GM21526 (cell line): ENCODE measurements at regions not wholly inside any gene's neighbourhood (a gene's known extent, or its start where the extent isn't known, plus 50 kb on each side); places are given as distances from the start of the nearest gene placed in this dataset.

Source experiments
- ATAC-seq: cut with Tn5 transposase; IDR thresholded peaks from one replicate; pipeline ENCODE4 v1.9.1; 2021; ENCODE audit warnings: moderate library complexity; ENCODE audit not compliant: unreplicated experiment, low FRiP score

DNA sequence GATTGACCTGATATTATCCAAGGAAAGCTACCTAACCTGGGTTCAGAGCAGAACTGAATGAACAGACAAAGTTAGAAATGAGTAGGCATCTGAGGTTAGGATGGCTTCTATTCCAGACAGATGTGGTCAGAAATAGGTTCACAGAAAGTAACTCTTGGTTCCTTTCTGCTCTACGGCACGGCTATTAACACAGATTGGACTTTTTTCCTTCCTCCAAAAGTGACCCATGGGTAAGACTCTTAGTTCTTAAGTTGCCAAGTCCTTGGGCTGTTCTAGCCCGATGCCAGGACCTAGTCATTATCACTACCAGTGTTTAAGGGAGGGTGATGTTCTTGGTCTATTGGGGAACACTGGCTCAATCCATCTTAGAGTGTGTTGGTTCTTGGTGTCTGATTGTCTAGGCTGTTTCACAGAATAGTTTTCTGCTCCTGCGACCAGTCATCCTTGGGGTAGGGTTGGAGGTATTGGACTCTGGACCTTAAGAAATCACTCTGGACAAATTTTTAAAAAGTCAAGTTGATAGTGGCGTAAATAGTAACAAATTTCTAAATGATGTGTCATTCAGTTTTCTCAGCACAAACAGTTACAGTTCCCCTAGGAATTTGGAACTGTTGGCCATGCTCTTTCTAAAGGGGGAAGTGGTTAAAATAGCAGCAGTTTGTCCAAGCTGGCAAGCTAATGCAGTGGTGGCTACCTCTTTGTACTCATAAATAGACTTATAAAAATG, 60.1 kb upstream of the MYCBP2 start:
- ATAC-seq: peak; percentile 50

DNA sequence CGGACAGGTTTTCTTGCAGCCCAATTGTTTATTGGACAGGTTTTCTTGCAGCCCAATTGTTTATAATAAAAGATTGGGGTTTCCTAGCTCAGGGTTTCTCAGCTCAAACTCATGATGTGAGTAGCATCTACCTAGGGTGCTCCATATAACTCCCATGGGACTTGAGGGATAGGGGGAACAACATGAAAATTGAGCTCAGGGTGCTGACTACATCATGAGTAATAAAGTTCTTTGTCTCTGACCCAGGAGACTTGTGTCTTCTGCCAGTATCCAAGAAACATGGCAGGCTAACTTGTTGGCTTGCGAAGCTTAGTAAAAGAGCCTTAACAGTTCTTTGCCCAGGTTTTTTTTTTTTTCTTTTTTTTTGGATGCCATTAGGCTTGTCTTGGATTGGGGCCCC, 59.2 kb upstream of the MYCBP2 start:
- ATAC-seq: no peak

DNA sequence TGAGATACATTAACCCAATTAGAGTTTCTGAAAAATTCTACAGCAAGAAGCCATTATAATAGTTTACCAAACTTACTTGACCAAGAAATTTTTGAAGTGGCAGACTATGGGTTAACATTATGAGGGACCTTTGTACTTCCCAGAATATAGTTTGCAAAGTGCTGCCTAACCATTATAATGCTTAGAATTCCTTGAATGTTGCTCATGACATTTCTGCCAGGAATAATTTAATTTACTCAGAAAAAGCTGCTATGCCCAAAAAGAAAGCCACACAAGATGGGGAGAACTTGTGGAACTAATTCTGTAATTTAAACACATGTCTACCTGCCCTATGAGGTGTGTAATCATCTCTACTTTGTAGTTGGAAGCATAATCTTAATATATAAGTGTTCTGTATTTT, 58.1 kb upstream of the MYCBP2 start:
- ATAC-seq: no peak

- ATAC-seq: no peak
These were observed 56.2 kb upstream of the MYCBP2 start for GRCh38 chr13:77383097-77383496.

DNA sequence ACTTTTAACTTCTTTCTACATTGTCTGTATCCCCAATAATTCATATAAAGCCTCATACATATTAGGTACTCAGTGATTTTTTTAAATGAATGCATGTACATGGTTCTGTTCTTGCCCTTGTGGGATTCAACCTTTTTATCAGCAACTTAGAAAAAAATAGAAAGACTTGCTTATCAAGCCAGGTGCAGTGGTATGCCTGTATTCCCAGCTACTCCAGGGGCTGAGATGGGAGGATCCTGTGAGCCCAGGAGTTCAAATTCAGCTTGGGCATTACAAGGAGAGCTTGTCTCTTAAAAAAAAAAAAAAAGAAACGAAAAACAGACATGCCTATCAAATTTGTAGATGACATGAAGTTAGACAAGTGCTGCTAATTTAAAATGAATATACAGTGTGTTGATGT, 54.2 kb upstream of the MYCBP2 start:
- ATAC-seq: no peak

- no peak for ATAC-seq
These were observed 52.6 kb upstream of the MYCBP2 start for GRCh38 chr13:77379508-77379907.

GRCh38 chr13:77378662-77379061, 51.8 kb upstream of the MYCBP2 start:
- ATAC-seq: no peak

- ATAC-seq: no peak
These were observed 50.1 kb upstream of the MYCBP2 start for GRCh38 chr13:77377016-77377415.
